GM23248 (cell line): ENCODE measurements at regions not wholly inside any gene's neighbourhood (a gene's known extent, or its start where the extent isn't known, plus 50 kb on each side); places are given as distances from the start of the nearest gene placed in this dataset.

ENCODE experiments used
- DNase-seq: peaks from one replicate; pipeline ENCODE4 v3.0.0-alpha.2; 2015
- H2AFZ ChIP-seq: fragments of 200-600 bp; sonication (generic); 2 replicates; pipeline ENCODE4 v1.6.1; 2016; ENCODE audit warnings: antibody characterized with exemption
- H3F3A ChIP-seq: fragments of 200-600 bp; sonication (generic); 2 replicates; pipeline ENCODE4 v1.6.1; 2016; ENCODE audit warnings: mild to moderate bottlenecking, antibody characterized with exemption, mixed run types; ENCODE audit not compliant: insufficient read depth
- H3K27ac ChIP-seq: fragments of 200-600 bp; sonication (generic); 2 replicates; pipeline ENCODE4 v1.5.1; 2016; ENCODE audit warnings: mild to moderate bottlenecking
- H3K27me3 ChIP-seq: fragments of 200-600 bp; sonication (generic); replicated peaks from 2 replicates; pipeline ENCODE4 v1.6.1; 2016; ENCODE audit warnings: mild to moderate bottlenecking; ENCODE audit not compliant: insufficient read depth
- H3K36me3 ChIP-seq: fragments of 200-600 bp; sonication (generic); 2 replicates; pipeline ENCODE4 v1.6.1; 2016; ENCODE audit warnings: low read depth, mild to moderate bottlenecking
- H3K4me1 ChIP-seq: fragments of 200-600 bp; sonication (generic); 2 replicates; pipeline ENCODE4 v1.6.1; 2016; ENCODE audit warnings: mild to moderate bottlenecking; ENCODE audit not compliant: insufficient read depth
- H3K4me2 ChIP-seq: fragments of 200-600 bp; sonication (generic); one replicate; pipeline ENCODE4 v1.6.1; 2016; ENCODE audit warnings: mild to moderate bottlenecking; ENCODE audit not compliant: unreplicated experiment
- H3K4me3 ChIP-seq: fragments of 200-600 bp; sonication (generic); 2 replicates; pipeline ENCODE4 v1.5.1; 2016; ENCODE audit warnings: mild to moderate bottlenecking
- H3K79me2 ChIP-seq: fragments of 200-600 bp; sonication (generic); 2 replicates; pipeline ENCODE4 v1.6.1; 2016; ENCODE audit warnings: mild to moderate bottlenecking; ENCODE audit not compliant: insufficient read depth
- H3K9ac ChIP-seq: fragments of 200-600 bp; sonication (generic); 2 replicates; pipeline ENCODE4 v1.6.1; 2016; ENCODE audit warnings: mild to moderate bottlenecking
- H3K9me2 ChIP-seq: fragments of 200-600 bp; sonication (generic); 2 replicates; pipeline ENCODE4 v1.6.1; 2016; ENCODE audit warnings: mixed run types, mild to moderate bottlenecking, moderate library complexity; ENCODE audit not compliant: insufficient read depth
- H3K9me3 ChIP-seq: fragments of 200-600 bp; sonication (generic); one replicate; pipeline ENCODE4 v1.6.1; 2017; ENCODE audit warnings: low read depth
- H4K20me1 ChIP-seq: fragments of 200-600 bp; sonication (generic); 2 replicates; pipeline ENCODE4 v1.6.0; 2016; ENCODE audit not compliant: insufficient read depth
- EZH2 ChIP-seq: fragments of 200-600 bp; sonication (generic); IDR thresholded peaks from 2 replicates; pipeline ENCODE4 v1.6.1; 2018; ENCODE audit warnings: antibody characterized with exemption, mild to moderate bottlenecking; ENCODE audit not compliant: insufficient read depth, poor library complexity, severe bottlenecking
- EZH2phosphoT487 ChIP-seq: fragments of 200-600 bp; sonication (generic); IDR thresholded peaks from 2 replicates; pipeline ENCODE4 v1.6.1; 2018; ENCODE audit warnings: antibody characterized with exemption, moderate library complexity, mild to moderate bottlenecking, low read depth; ENCODE audit not compliant: insufficient read depth
- WGBS, 2 experiments: methylation state at CpG; one replicate each; pipeline ENCODE4 v1.1.6; 2015 to 2017; ENCODE audit warnings: low lambda C conversion rate in 2 of 2, low coverage in 1 of 2; ENCODE audit errors: missing lambda C conversion rate in 2 of 2; 5-methylcytosine and 5-hydroxymethylcytosine counted together
- in situ Hi-C: fragments of 300-500 bp; cut with MboI; formaldehyde crosslinking; loops from 2 replicates; pipeline ENCODE4 v1.15.0; 2020

DNA sequence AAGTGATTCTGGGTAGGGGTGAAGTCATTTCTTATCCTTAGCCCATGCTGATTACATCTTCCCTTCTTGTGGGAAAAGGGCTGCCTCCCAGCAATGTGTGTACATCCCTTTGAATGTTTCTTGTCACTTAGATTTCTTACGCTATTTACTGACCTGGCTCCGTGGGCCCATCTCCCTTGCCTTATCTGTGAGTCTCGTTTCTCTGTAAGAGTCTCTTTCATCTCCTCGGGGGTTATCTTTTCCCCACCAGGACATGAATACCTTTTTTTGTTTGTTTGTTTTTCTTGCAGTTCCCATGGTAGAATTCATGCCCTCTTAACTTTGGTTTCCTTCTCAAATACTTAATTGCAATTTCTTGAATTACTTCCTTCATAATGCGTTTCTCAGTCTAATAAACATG is 107.7 kb downstream of the BAMBI start:
- Histone ChIP-seq H3F3A (no peaks in the 10 kb centered on the region), H4K20me1 (no peaks in the 10 kb centered on the region), H3K9me3 (no peaks in the 10 kb centered on the region), H3K9me2 (no peaks in the 10 kb centered on the region), H3K79me2 (no peaks in the 10 kb centered on the region), H3K9ac (no peak overlapping the region), H3K4me2 (no peak overlapping the region), H3K4me3 (no peak overlapping the region), H3K4me1 (no peaks in the 10 kb centered on the region), H3K27ac (no peak overlapping the region), H2AFZ (no peak overlapping the region), H3K36me3 (no peaks in the 10 kb centered on the region), H3K27me3 (no peaks in the 10 kb centered on the region)
- WGBS, 2 experiments = 11 to 14% methylated on average over 5 of the region's 5 CpGs
- no peak for DNase-seq
- in situ Hi-C loops = no loop called here
- TF ChIP-seq EZH2 = no peak
- no peak for TF ChIP-seq EZH2phosphoT487

GRCh38 chr10:28788252-28788651 is 110.9 kb downstream of the BAMBI start:
- no peaks in the 10 kb centered on the region for H3F3A ChIP-seq
- WGBS, 2 experiments = 5 to 7% methylated on average over 2 of the region's 2 CpGs
- no peak overlapping the region for H2AFZ ChIP-seq
- H3K9ac ChIP-seq = no peak overlapping the region
- no peak for DNase-seq
- H3K9me3 ChIP-seq = no peaks in the 10 kb centered on the region
- H3K4me3 ChIP-seq = no peak overlapping the region
- no peaks in the 10 kb centered on the region for H3K79me2 ChIP-seq
- no peaks in the 10 kb centered on the region for H4K20me1 ChIP-seq
- TF ChIP-seq EZH2 (no peak), EZH2phosphoT487 (no peak)
- no peaks in the 10 kb centered on the region for H3K9me2 ChIP-seq
- no peak overlapping the region for H3K4me2 ChIP-seq
- no peak overlapping the region for H3K27ac ChIP-seq
- no peaks in the 10 kb centered on the region for H3K27me3 ChIP-seq
- in situ Hi-C loops = no loop called here
- H3K4me1 ChIP-seq = no peaks in the 10 kb centered on the region
- H3K36me3 ChIP-seq = no peaks in the 10 kb centered on the region

DNA sequence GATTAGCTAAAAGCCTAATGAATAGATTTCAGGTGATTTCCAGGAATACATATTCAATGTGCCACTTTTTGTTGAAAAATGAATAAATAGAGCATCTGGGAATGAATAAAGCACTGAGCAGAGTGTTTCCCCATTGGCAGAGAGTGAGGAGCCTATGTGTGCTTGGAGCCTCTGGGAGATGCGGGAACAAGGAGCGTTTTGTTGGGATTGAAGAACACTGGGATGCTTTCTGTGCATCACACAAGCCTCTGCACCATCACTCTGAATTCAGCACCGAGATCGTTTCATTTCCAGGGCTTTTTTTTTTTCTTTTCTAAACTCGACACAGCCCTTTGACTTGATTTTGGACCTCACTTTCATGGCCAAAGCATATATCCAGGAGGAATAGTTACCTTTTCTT is 111.4 kb downstream of the BAMBI start:
- H3F3A ChIP-seq = no peaks in the 10 kb centered on the region
- H3K9ac ChIP-seq = no peak overlapping the region
- H3K27ac ChIP-seq = no peak overlapping the region
- H3K9me3 ChIP-seq = no peaks in the 10 kb centered on the region
- H3K4me1 ChIP-seq = no peaks in the 10 kb centered on the region
- no peak for DNase-seq
- no peaks in the 10 kb centered on the region for H3K36me3 ChIP-seq
- H3K79me2 ChIP-seq = no peaks in the 10 kb centered on the region
- no peak overlapping the region for H2AFZ ChIP-seq
- H3K27me3 ChIP-seq = no peaks in the 10 kb centered on the region
- in situ Hi-C loops = no loop called here
- H3K9me2 ChIP-seq = no peaks in the 10 kb centered on the region
- H4K20me1 ChIP-seq = no peaks in the 10 kb centered on the region
- TF ChIP-seq EZH2phosphoT487 = no peak
- TF ChIP-seq EZH2 = no peak
- H3K4me3 ChIP-seq = no peak overlapping the region
- WGBS, 2 experiments = 29 to 32% methylated on average over 5 of the region's 5 CpGs
- no peak overlapping the region for H3K4me2 ChIP-seq

- Histone ChIP-seq H3K9me2 (no peaks in the 10 kb centered on the region), H3K27ac (no peak overlapping the region), H3K4me1 (no peaks in the 10 kb centered on the region), H3K9ac (no peak overlapping the region), H2AFZ (no peak overlapping the region), H4K20me1 (no peaks in the 10 kb centered on the region), H3K9me3 (no peaks in the 10 kb centered on the region), H3K4me2 (no peak overlapping the region), H3K27me3 (no peaks in the 10 kb centered on the region), H3K36me3 (no peaks in the 10 kb centered on the region), H3K4me3 (no peak overlapping the region), H3F3A (no peaks in the 10 kb centered on the region), H3K79me2 (no peaks in the 10 kb centered on the region)
- 9 to 12% methylated on average over 8 of the region's 8 CpGs for WGBS, 2 experiments
- in situ Hi-C loops = no loop called here
- no peak for DNase-seq
- TF ChIP-seq EZH2 (no peak), EZH2phosphoT487 (no peak)
Measured at GRCh38 chr10:28790146-28790545, 112.8 kb downstream of the BAMBI start.

DNA sequence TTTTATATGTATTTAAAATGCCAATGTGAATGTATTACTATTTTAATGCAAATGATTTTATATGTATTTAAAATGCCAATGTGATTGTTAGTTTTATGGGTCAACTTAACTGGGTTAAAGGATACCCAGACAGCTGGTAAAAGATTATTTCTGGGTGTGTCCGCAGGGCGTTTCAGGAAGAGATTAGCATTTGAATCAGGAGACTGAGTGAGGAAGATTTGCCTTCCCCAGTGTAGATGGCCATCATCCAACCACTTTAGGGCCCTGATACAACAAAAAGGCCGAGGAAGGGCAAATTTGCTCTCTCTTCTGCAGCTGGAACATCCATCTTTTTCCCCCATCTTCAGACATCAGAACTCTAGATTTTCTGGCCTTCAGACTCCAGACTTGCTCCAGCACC is 116.2 kb downstream of the BAMBI start:
- Histone ChIP-seq H3K4me3 (no peak overlapping the region), H3K79me2 (no peaks in the 10 kb centered on the region), H3K36me3 (no peaks in the 10 kb centered on the region), H3K27me3 (no peaks in the 10 kb centered on the region), H4K20me1 (no peaks in the 10 kb centered on the region), H3K9me2 (no peaks in the 10 kb centered on the region), H3K27ac (no peak overlapping the region), H2AFZ (no peak overlapping the region), H3K9me3 (no peaks in the 10 kb centered on the region), H3F3A (no peaks in the 10 kb centered on the region), H3K4me1 (no peaks in the 10 kb centered on the region), H3K4me2 (no peak overlapping the region), H3K9ac (no peak overlapping the region)
- TF ChIP-seq EZH2phosphoT487 (no peak), EZH2 (no peak)
- DNase-seq = no peak
- 23 to 24% methylated on average over 3 of the region's 3 CpGs for WGBS, 2 experiments
- in situ Hi-C loops = no loop called here
